Stimulated activated CD8-positive, alpha-beta memory T cell treated with anti-CD3 and anti-CD28 coated beads, Interleukin-7, amount 100 ng/mL, for 4 hours (primary cell): ENCODE measurements at regions not wholly inside any gene's neighbourhood (a gene's known extent, or its start where the extent isn't known, plus 50 kb on each side); places are given as distances from the start of the nearest gene placed in this dataset.

ENCODE experiments used
- DNase-seq, 2 donors: peaks; one replicate each; pipeline ENCODE4 v3.0.0-alpha.2; 2020; ENCODE audit warnings: low read depth in 2 of 2

DNA sequence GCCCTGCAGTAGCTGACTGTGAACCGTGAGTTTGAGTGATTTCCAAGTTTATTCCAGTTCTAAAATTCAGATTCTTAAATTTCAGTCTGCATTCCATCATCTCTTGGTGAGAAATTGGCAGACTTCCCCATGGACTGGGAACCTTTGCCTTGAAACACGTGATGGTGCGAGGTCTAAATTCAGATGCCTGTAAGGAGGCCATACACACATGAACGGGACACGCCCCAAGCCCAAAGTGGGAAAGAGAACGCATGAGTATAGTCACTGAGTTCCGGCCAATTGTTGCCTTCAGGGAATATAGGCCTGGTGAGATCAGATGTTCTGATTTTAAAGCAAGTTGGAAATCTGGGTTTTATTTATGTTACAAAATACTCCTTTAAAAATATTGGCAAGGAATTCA, 1084.4 kb upstream of the WWC1 start:
- no peak for DNase-seq

DNA sequence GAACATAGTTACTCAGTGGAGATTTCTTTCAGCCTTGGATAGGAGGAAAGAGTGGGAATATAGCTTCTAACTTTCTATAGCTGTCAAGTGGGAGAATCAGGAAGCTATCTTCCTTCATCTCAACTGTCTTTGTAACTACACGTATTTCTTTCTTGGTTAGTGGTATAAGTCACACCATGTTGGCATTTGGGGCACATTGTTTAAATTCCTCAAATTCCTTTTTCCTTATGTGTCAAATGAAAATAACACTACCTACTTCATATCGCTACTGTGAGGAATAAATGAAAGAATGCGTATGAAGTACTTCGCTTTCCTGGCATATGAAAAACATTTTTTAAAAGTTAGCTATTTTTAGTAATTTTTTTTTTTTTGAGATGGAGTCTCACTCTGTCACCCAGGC, 1082.5 kb upstream of the WWC1 start:
- no peak for DNase-seq

DNA sequence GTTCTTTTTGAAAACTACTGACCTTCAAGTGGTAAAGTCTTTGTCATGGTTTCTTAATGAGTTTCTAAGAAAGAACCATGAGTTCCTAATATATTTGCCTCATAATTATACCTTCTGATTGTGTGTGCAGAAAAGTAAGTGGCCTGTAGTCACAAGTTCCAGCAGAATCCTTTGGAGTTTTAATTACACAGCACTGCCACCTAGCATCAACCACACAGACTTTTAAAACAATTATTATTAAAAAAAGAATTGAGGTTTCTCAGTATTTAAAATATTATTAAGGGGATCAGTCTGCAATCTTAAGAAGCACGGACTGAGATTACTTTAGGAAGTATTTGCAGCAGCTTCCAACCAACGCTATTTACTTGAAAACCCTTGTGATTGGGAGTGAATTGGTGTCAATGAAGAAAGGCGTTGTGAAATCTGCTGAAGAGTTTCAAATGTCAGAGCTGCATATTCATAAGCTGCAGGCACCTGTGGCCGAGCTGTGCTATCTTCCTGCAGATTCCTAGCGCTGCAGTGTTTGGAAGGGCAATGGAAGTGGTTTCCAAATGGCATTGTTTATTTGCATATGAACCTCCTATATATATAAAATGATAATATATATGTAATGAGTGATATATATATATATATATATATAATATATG, 1074.2 kb upstream of the WWC1 start:
- no peak for DNase-seq

DNA sequence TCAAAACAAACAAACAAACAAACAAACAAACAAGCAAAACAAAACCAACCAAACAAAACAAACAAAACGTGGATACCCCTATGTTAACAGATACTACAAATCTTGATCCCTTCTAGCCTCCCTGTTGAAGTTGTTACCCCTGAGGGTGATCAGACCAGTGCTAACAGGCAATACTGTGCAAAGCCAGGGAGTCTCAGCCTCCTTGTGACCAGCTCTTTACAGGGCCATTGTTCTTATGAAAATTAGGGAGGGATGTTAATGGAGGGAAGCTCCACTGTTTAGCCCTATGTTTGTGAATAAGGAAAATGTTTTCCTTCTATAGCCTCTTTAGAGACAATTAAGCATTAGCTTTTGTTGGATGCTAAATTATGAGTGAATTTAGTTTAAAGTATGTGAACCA, 1072.1 kb upstream of the WWC1 start:
- DNase-seq = no peak

DNA sequence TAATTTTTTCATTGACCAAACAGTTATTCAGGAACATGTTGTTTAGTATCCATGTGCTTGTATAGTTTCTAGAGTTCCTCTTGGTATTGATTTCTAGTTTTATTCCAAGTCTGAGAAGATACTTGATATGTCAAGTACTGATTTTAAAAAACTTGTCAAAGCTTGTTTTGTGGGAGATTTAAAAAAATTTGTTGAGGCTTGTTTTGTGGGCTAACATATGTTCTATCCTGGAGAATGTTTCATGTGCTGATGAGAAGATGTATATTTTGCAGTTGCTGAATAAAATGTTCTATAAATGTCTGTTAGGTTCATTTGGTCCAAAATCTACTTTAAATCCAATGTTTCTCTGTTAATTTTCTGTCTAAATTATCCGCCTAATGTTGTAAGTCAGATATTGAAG, 1065.1 kb upstream of the WWC1 start:
- DNase-seq = no peak

DNA sequence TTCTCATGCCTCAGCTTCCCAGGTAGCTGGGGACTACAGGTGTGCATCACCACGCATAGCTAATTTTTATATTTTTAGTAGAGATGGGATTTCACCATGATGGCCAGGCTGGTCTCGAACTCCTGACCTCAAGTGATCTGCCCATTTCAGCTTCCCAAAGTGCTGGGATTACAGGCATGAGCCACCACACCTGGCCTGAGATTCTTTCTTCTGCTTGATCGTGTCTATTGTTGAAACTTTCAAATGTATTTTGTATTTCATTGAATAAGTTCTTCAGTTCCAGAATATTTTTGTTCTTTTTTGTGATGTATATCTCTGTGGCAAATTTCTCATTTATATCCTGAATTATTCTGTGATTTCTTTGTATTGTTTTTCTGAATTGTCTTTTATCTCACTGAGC, 1063.3 kb upstream of the WWC1 start:
- no peak for DNase-seq

DNA sequence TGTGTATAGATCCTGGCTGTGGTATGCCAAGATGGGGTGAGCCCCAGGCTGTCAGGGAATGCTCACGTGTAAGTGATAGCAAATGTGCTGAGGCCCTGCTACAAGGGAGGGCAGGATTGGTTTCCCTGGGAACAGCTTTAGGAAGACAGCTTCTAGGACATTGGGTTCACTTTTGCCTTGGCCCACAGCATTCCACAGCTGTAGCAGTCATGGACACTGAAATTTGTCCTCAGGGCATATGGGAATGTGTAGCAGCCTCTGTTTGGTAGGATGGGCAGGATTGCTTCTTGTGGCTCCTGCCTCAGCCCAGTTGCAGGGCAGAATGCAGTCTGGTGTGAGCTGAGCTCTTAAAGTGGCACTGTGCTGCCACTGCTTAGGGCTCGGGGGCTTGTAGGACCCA, 1061.7 kb upstream of the WWC1 start:
- no peak for DNase-seq

DNA sequence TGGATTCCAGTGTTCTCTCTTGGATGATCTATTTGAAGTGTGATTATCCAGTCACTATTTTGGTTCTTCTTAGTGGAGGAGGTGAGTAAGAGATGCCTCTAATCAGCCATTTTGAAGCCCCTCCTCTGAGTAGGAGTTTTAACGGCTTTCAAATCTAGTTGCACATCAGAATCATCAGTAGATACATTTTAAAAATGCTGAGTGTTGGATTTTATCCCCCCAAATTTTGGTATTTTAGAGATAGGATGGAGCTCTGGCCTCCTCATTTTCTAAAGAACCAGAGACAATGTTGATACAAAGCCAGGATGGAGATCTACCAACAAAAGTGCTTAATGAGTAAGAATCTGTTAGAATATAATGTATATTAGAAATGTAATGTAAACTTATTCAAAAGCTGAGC, 1061.0 kb upstream of the WWC1 start:
- DNase-seq = no peak

DNA sequence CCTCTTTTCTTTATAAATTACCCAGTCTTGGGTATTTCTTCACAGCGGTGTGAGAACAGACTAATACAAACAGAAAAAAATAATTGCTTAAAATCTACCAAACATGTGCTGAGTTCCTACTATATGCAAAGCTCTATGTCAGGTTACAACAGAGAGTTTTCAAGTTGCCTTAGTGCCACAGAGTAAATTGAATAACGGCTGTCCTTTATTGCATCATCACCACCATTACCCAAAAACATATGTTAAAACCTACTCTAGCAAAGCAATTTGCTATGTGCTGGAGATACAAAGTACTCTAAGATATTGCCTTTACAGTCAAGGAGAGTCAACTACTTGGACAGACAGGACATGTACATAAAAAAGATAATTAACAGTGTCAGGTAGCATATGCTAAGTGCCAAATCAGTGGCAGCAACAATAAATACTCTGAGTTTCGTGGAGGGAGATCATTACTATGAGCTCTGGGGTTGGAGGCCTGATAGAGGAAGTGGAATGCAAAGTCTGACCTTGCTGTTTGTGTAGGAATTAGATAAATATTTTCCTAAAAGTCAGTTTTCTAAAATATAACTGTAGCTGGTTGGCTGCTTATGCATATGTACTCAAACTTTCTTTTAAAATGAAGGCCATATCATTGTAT, 1058.7 kb upstream of the WWC1 start:
- DNase-seq = no peak

DNA sequence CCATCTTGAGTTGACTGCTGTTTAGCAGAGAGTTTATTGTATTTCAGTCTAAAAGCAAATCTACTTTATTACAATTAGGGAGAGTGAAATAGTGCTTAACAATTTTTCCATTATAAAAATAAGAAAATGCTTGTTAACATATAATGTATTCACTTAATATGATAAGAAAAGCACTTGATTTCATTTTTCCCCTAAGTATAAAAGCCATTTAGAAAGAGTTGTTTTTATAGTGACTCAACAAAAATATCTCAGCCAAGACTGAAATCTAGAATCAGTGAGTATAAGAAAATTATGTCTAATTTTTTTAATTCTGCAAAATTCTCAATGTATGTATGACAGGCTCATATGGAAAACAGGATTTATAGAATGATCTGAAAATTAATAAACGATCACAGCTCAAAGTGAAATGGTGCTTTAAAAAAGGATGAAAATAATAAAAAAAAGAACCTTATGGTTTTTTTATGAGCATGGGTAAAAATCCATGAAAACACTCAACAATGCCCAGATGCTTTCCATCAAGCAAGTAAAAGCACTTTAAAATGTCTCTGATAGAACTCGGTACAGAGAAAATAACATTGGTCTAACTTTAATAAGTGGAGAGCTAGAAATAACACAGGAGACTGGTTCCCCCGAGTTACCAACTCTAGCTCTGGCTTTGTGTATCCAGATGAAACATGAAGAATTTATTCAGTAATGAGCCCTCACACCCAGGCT, 1057.8 kb upstream of the WWC1 start:
- DNase-seq = no peak

DNA sequence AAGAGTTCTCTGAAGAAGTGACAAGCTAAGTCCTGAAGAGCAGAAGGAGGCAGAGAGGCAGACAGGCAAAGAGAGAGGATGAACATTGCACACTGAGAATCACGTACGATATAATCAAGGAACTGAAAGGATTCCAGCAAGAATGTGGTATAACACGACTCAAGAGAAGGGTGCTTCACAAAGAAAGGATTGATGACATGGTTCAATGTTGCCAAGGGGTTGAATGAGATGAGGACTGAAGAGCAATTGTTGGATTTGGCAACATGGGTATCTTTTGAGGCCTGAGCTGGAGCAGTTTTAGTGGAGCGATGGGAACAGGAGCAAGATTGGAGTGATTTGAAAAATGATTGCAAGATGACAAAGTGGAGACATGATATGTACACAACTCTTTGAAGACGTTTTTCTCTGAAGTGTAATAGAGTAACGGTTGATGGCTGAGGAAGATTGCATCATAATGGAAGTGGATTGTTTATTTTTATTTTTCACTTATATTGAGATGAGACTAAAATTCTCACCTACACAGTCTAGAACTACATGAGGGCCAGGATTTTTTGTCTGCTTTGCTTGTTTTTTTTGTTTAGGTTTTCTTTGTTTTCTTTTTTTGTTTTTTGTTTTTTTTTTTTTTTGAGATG, 1049.9 kb upstream of the WWC1 start:
- no peak for DNase-seq

DNA sequence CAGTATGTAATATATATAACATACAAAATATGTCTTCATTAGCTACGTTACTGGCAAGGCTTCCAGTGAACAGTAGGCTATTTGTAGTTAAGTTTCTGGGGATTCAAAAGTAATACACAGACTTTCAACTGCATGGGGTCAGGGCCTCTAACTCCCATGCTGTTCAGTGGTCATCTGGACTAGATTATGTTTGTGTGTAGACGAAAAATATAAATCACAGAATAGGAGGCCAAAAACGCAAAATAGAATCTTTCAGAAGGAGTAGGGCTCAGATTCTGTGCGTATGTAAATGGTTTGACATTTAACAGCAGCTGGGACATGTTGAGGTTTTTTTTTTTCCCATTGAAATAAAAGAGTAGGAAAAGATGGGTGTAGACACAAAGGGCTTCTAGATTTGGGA, 1048.7 kb upstream of the WWC1 start:
- no peak for DNase-seq

DNA sequence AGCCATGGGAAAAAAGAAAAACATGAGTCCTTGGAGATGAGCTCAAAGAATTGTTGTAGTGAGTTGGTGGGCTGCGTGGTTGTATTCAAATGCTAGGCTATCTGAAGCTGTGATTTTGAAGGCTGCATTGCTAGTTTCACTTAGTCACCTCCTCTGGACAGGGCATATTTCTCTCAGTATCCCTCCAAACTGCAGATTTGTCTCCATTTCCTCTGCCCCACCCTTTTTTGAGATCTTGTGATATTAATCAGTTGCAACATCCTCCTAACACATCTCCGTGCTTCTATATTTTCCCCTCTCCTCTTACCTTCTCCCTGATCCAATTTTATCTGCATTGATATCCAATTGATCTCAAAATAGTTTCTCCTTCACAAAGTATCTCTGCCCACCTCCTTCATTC, 1048.0 kb upstream of the WWC1 start:
- DNase-seq = no peak

DNA sequence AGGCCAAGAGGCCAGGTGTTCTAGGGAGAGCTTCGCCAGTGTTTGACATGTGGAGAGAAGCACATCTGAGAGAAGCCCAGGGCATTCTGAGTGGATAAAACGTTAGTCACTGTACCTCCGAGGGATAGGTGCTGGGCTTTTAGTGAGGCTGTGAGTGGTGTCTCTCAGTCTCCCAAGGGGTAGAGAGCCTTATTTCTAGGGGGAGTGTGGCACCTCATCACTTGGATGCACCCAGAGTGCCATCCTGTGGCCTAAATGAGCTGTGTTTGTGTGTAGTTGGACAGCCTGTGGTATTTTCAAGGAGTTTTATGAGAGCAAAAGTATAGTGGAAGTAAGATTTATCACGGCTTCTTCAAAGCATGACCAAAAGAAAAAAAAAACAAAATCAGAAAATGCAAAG, 1046.9 kb upstream of the WWC1 start:
- no peak for DNase-seq

DNA sequence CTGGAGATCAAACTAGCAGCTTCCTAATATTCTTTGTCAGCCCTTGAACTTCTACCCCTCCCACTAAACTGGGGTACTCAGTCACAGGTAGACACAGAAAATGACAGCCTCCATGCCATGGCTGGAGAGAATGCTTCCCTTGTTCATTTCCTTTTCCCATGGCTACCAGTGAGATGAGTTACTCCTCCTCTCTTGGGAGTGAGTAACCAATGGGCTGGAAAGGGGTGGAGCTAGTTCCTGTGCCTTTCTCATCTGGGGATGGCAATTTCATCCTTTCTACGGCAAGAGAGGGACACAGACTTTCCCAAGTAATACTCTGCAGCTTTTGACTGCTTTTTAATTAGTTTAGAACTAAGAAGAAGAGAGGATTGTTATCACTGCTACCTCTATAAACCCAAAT, 1045.6 kb upstream of the WWC1 start:
- no peak for DNase-seq

DNA sequence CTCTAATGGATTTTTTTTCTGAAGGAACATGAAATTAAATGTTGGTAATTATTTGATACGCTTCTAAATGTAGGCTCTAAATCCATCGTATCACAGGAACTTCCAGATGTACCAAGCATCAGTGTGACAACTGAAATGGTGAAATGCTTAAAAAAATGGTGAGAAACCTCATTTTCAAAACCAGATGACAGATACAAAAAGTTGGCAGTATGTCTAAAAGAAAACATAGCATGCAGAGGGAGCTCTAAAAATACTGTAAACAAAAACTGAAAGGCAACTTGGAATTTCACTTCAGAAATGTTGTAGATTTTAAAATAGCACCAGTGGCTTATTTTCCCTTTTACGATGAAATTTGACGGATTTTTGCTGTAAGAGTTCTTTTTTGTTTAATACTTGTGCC, 1043.6 kb upstream of the WWC1 start:
- no peak for DNase-seq

DNA sequence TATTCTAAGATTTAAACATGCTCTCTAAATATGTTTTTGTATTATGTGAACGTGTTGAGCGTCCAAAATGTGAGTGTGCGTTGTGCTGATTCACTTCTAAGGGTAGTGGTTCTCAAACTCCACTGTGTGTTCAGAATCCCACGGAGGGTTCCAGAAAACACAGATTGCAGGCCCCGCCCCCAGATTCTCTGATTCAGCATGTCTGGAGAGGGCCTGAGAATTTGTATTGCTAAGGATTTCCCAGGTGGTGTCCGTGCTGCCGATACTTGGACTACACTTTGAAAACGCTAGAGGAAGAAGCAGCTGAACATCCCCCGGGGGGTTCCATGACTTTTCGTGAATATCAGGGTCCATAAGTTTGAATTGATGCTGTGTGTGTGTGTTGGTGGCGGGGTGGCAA, 1043.2 kb upstream of the WWC1 start:
- no peak for DNase-seq

DNA sequence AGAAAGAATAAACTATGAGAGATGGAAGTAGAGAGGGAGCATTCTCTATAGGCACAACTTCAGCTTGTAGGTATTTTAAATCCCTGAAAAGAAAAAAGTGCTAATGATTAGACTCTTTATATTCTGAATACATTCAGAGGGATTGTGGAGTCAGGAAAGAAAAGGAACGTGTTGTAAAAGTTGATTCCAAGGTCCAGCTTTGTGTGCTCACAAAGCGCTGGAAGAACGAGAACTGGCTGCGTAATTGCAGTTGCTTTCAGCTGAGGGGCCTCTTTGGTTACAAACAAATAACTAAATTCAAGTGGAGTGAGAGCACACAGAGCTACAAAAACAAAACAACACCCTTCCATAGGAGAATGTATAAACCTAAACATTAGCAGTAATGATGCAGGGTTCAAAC, 1040.4 kb upstream of the WWC1 start:
- DNase-seq = no peak

DNA sequence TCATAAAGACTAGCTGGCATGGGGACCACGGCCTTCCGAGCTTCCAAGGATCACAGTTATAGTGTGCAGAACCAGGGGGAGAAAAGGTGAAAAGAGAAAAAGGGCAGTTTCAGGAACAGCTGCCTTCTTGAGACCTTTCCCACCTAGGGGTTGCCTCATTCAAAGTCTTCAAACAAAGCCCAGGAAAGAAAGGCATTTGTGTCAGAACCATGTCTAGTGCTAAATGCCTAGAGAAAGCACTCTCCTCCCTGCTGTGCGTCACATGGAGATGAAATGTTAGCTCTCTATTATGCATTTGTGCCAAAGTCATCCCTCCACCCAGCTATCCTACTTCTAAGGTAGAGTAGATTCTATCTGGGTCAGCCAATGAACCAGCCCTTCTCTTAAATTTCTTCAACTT, 1037.3 kb upstream of the WWC1 start:
- DNase-seq = no peak

DNA sequence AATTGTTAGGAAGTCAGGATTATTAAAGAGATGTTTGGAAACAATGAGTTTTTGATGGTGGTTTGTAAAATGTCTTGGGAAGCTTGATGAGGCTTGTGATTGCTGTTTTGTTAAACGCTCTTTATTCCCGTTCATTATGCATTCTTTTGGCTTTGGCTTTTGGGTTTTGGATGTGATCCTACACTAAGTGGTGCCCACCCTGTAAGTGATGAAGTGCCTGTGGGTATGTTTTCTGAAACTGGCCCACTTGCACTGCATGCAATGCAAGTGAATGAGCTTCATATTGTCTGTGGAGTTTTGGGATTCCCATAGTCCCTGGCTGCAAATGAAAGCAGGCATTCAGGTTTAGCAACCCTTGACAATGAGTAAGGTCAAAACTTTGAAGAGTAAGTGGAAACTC, 1035.5 kb upstream of the WWC1 start:
- DNase-seq = no peak

DNA sequence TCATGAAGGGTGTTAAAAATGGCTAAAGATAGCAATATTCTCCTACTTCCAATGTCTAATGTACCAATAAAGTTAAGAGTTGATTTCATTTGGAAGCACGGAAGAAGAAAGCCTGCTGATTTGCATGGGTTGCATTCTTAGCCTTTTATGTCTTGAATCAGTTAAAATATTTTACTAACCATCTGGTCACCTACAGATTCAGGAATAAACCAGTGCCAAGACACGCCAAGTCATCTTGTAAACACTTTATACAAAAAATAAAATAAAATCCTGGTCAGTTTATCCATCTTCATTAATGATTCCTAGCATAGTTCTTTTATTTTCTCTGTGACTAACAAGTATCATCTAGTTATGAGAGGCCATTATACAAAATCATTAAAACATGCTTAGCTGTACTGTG, 1031.6 kb upstream of the WWC1 start:
- DNase-seq = no peak

DNA sequence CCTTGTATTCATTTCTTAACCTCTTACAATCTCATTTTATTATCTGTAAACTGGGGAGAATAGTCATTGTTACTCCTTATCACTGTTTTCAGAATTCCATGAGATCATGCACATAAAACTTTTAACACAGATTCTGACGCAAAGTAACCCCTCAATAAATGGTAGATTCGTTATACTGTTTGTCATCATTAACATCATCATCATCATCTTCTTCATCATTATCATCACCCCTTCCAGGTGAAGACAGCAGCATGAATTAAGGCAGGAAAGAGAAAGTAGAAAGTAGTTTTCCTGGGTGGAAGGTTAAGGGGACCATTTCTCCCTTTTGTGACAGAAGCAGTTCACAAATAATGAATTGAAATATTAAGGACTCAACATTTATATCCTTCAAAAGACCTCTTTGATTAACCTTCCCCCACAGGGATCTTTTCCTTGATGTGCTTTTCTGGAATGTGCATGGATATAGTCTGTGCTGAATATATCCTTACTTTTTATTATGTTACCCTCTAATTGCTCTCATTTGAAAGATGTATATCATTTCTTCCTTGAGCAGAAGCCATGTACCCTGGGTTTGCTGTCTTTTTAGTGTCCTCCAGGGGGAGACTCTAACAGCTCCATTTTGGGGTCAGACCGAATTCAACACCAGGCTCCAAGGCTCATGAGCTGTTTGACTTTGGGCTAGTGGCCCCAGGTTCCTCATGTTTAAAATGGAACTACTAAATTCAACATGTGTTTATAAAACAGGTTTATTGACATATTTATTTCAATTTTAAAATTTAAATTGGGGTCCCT, 1029.9 kb upstream of the WWC1 start:
- DNase-seq = no peak
